Stimulated activated naive CD4-positive, alpha-beta T cell treated with Interleukin-2 at 50 U/mL for 16 hours (primary cell): ENCODE measurements at regions not wholly inside any gene's neighbourhood (a gene's known extent, or its start where the extent isn't known, plus 50 kb on each side); places are given as distances from the start of the nearest gene placed in this dataset.

Source experiments
- DNase-seq: peaks from one replicate; lab custom pipeline; 2025; lab: John Stamatoyannopoulos, UW

- no peak for DNase-seq
Observed at GRCh38 chr11:70486731-70487130, 88.4 kb downstream of the CTTN start.

- DNase-seq, result no peak
Observed at GRCh38 chr11:70487160-70487559, 88.8 kb downstream of the CTTN start.

- DNase-seq, result no peak
Observed at GRCh38 chr11:70487756-70488155, 89.4 kb downstream of the CTTN start.

- no peak for DNase-seq
Observed at GRCh38 chr11:70488171-70488703, 89.9 kb downstream of the CTTN start.

- no peak for DNase-seq
Observed at GRCh38 chr11:70489276-70489675, 90.9 kb downstream of the CTTN start.

- no peak for DNase-seq
Observed at GRCh38 chr11:70490208-70490607, 91.9 kb downstream of the CTTN start.

- DNase-seq, result no peak
Observed at GRCh38 chr11:70490723-70491558, 92.6 kb downstream of the CTTN start.

GRCh38 chr11:70491696-70492472 lies 93.6 kb downstream of the CTTN start:
- no peak for DNase-seq

- DNase-seq, result no peak
Observed at GRCh38 chr11:70493089-70493474, 94.8 kb downstream of the CTTN start.

GRCh38 chr11:70493891-70494290 lies 95.6 kb downstream of the CTTN start:
- no peak for DNase-seq

GRCh38 chr11:70494559-70495350 lies 96.4 kb downstream of the CTTN start:
- no peak for DNase-seq

GRCh38 chr11:70495351-70496310 lies 97.3 kb downstream of the CTTN start:
- DNase-seq, result no peak

GRCh38 chr11:70496591-70497535 lies 98.5 kb downstream of the CTTN start:
- no peak for DNase-seq

- DNase-seq, result no peak
Observed at GRCh38 chr11:70497536-70498075, 99.3 kb downstream of the CTTN start.

- no peak for DNase-seq
Observed at GRCh38 chr11:70498171-70498571, 99.8 kb downstream of the CTTN start.

- no peak for DNase-seq
Observed at GRCh38 chr11:70498976-70499801, 100.9 kb downstream of the CTTN start.

- no peak for DNase-seq
Observed at GRCh38 chr11:70500076-70500847, 101.9 kb downstream of the CTTN start.
